H1 (cell line): ENCODE measurements at regions not wholly inside any gene's neighbourhood (a gene's known extent, or its start where the extent isn't known, plus 50 kb on each side); places are given as distances from the start of the nearest gene placed in this dataset.

Source experiments
- JUN ChIP-seq: IDR thresholded peaks from 2 replicates; pipeline ENCODE4 v1.6.1; 2011; ENCODE audit warnings: low read depth, mild to moderate bottlenecking, improper control_type of control experiment, low read length
- MAX ChIP-seq: IDR thresholded peaks from 2 replicates; pipeline ENCODE4 v1.6.1; 2012; ENCODE audit warnings: inconsistent platforms

- no peak for TF ChIP-seq MAX
- TF ChIP-seq JUN: no peak
These were observed 668.7 kb upstream of the FTMT start for GRCh38 chr5:121182788-121183490.
